Ramos (cell line): ENCODE measurements at regions not wholly inside any gene's neighbourhood (a gene's known extent, or its start where the extent isn't known, plus 50 kb on each side); places are given as distances from the start of the nearest gene placed in this dataset.

Experiments
- in situ Hi-C: fragments of 300-500 bp; cut with MboI; formaldehyde crosslinking; loops from one replicate; pipeline ENCODE4 v1.14.3; 2022; ENCODE audit warnings: low sequenced_read_pairs; ENCODE audit not compliant: unreplicated experiment

DNA sequence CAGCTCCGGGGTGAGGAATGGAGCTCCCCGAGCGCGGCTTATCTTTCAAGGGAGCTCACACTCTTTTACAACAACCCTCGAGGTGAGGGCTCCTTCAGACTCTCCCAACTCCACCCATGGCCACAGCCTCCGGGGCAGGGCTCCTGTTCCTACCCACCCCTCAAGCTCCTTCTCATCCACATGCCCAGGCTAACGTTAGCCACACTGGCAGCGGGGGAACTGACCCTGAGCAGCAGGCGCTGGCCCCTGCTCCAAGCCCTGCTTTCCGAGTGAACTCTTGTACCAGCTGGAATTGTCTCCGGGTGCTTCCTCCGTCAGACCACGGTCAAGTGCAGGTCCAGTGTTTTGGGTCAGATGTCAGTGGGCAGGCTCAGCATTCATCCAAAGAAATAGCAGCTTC lies 89.4 kb downstream of the ANKRD10 start:
- in situ Hi-C loops, result no loop called here

DNA sequence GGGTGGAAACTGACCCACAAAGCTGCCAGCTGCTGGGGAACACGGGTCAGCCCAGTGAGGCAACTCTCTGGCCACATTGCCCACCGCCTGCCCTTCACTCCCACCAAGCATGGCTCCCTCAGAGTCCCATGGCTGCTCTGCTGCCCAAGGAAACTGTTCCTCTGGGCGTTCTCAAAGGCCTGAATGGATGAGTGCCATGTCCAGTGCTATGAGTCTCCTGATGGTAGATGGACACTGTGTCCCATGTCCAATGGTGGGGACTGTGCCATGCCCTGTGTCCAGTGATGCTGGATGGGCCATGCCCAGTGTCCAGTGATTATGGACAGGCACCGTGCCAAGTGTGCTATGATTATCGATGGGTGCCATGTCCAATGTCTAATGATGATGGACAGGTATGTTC lies 88.8 kb downstream of the ANKRD10 start:
- in situ Hi-C loops, result no loop called here

DNA sequence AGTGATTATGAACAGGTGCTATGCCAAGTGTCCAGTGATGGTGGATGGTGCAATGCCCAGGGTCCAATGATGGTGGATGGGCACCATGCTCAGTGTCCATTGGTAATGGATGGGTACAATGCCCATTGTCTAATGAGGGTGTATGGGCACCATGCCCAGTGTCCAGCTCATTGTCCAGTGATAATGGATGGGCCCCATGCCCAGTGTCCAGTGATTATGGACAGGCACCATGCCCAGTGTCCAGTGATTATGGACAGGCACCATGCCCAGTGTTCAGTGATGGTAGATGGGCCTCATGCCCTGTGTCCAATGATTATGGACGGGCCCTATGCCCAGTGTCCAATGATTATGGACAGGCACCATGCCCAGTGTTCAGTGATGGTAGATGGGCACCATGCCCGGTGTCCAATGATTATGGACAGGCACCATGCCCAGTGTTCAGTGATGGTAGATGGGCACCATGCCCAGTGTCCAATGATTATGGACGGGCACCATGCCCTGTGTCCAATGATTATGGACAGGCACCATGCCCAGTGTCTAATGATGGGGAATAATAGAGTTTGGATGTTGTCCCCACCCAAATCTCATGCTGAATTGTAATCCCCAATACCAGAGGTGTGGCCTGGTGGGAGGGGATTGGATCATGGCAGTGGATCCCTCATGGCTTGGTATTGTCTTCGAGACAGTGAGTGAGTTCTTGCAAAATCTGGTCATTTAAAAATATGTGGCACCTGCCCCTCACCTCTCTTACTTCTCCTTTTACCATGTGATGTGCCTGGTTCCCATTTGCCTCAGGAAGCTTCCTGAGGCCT lies 87.8 kb downstream of the ANKRD10 start:
- in situ Hi-C loops, result no loop called here
